ENCODE measurements at regions not wholly inside any gene's neighbourhood (a gene's known extent, or its start where the extent isn't known, plus 50 kb on each side); places are given as distances from the start of the nearest gene placed in this dataset.

DNA sequence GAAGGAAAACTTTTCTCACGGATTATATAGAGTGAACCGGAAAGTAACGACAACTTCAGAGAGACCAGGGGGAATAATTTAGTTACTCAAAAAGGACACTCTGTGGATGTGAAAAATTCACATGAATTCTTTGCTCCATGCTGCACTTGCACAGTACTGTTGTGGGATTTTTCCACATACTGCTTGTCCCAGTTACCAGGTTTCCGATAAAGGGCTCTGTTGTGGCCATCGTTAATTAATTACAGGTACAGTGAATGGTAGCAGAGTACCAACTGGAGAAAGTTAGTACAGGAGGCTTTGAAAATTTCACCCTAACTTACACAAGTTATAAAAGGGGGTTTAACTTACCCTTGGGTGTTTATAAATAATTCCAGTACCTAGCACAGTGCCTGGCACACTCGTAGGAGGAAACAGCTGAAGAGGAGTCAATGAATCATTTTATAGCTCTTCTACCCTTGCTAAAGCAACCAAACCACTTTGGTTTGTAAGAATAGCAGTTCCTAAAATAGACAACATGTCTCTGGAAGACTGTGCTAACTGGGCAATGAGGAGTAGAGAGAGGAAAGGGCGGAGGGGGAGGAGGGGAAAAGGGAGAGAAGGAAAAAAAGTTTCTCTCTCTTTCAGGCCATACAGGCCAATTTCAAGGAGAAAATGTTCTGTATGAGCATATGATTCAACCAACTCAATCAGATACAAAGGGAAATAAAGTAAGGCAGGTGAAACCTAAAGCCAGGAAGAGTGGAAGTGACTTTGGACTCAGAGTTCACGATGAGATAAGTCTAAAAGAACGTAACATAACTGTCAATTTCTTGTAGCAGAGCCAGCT, 98.3 kb upstream of the MAGI3 start (continued):
- TF ChIP-seq, protein P1, sequence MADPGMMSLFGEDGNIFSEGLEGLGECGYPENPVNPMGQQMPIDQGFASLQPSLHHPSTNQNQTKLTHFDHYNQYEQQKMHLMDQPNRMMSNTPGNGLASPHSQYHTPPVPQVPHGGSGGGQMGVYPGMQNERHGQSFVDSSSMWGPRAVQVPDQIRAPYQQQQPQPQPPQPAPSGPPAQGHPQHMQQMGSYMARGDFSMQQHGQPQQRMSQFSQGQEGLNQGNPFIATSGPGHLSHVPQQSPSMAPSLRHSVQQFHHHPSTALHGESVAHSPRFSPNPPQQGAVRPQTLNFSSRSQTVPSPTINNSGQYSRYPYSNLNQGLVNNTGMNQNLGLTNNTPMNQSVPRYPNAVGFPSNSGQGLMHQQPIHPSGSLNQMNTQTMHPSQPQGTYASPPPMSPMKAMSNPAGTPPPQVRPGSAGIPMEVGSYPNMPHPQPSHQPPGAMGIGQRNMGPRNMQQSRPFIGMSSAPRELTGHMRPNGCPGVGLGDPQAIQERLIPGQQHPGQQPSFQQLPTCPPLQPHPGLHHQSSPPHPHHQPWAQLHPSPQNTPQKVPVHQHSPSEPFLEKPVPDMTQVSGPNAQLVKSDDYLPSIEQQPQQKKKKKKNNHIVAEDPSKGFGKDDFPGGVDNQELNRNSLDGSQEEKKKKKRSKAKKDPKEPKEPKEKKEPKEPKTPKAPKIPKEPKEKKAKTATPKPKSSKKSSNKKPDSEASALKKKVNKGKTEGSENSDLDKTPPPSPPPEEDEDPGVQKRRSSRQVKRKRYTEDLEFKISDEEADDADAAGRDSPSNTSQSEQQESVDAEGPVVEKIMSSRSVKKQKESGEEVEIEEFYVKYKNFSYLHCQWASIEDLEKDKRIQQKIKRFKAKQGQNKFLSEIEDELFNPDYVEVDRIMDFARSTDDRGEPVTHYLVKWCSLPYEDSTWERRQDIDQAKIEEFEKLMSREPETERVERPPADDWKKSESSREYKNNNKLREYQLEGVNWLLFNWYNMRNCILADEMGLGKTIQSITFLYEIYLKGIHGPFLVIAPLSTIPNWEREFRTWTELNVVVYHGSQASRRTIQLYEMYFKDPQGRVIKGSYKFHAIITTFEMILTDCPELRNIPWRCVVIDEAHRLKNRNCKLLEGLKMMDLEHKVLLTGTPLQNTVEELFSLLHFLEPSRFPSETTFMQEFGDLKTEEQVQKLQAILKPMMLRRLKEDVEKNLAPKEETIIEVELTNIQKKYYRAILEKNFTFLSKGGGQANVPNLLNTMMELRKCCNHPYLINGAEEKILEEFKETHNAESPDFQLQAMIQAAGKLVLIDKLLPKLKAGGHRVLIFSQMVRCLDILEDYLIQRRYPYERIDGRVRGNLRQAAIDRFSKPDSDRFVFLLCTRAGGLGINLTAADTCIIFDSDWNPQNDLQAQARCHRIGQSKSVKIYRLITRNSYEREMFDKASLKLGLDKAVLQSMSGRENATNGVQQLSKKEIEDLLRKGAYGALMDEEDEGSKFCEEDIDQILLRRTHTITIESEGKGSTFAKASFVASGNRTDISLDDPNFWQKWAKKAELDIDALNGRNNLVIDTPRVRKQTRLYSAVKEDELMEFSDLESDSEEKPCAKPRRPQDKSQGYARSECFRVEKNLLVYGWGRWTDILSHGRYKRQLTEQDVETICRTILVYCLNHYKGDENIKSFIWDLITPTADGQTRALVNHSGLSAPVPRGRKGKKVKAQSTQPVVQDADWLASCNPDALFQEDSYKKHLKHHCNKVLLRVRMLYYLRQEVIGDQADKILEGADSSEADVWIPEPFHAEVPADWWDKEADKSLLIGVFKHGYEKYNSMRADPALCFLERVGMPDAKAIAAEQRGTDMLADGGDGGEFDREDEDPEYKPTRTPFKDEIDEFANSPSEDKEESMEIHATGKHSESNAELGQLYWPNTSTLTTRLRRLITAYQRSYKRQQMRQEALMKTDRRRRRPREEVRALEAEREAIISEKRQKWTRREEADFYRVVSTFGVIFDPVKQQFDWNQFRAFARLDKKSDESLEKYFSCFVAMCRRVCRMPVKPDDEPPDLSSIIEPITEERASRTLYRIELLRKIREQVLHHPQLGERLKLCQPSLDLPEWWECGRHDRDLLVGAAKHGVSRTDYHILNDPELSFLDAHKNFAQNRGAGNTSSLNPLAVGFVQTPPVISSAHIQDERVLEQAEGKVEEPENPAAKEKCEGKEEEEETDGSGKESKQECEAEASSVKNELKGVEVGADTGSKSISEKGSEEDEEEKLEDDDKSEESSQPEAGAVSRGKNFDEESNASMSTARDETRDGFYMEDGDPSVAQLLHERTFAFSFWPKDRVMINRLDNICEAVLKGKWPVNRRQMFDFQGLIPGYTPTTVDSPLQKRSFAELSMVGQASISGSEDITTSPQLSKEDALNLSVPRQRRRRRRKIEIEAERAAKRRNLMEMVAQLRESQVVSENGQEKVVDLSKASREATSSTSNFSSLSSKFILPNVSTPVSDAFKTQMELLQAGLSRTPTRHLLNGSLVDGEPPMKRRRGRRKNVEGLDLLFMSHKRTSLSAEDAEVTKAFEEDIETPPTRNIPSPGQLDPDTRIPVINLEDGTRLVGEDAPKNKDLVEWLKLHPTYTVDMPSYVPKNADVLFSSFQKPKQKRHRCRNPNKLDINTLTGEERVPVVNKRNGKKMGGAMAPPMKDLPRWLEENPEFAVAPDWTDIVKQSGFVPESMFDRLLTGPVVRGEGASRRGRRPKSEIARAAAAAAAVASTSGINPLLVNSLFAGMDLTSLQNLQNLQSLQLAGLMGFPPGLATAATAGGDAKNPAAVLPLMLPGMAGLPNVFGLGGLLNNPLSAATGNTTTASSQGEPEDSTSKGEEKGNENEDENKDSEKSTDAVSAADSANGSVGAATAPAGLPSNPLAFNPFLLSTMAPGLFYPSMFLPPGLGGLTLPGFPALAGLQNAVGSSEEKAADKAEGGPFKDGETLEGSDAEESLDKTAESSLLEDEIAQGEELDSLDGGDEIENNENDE (IDR thresholded peaks at IDR 0.05; ENCODE audit: insufficient replicate concordance, low read length) = no peak
- TF ChIP-seq SIX5 (IDR thresholded peaks at IDR 0.05; ENCODE audit: low read depth, low read length) (no peak), SIN3A (conservative IDR thresholded peaks at IDR 0.05 in 1 of 2, IDR thresholded peaks at IDR 0.05 in 1 of 2; ENCODE audit: low read depth in 1 of 2, low read length in 2 of 2) (no peak)

Data from H1 (cell line).